ENCODE measurements at regions not wholly inside any gene's neighbourhood (a gene's known extent, or its start where the extent isn't known, plus 50 kb on each side); places are given as distances from the start of the nearest gene placed in this dataset.
"Not testable (repeated sequence)": the region's sequence is repeated elsewhere in the genome, so short reads cannot be mapped to it uniquely, and the experiment has no call there.

DNA sequence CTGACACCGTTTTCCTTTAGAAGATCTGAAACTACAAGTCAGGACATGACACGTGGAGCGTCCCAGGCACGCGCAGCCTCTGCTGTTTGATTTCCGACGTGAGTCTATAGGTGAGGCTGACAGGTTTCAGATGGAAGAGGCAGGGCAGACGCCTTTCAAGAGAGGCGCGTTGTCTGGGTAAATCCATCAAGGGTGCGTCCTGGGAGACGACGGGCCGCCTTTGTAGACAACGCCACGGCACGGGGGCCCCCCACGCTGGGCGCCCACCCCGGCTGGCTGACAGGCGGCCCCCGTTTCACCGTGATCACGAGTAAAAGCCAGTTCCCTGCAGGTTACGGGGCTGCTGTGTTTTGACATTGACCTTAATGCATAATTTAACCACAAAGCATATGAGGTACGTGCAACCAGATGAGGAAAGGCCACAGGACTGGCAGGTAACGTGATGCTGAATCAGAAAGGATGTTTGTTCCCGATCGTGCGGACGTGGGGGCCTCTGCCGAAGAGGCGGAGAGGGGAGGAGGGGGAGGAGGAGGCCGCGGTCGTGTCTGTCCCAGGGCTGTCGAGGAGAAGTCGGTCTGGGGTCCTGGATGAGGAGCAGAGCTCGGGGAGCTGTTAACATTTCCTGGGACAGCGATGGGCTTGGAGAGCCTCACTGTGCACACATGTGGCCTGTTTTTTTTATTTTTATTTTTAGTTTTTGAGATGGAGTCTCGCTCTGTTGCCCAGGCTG lies 51.1 kb upstream of the PPP2R3B start:
- H3K36me3 ChIP-seq (ENCODE audit: control insufficient read depth, insufficient read depth, low read length) = no peaks in the 10 kb centered on the region
- no peaks in the 10 kb centered on the region for H3K4me1 ChIP-seq (ENCODE audit: control insufficient read depth, insufficient read depth, low read length)
- WGBS, 2 experiments = 85 to 86% methylated on average over 41 of the region's 41 CpGs
- no peak overlapping the region for H3K27ac ChIP-seq (ENCODE audit: insufficient read depth, low read depth, low read length, poor library complexity, severe bottlenecking)
- no peaks in the 10 kb centered on the region for H3K27me3 ChIP-seq (ENCODE audit: control insufficient read depth, insufficient read depth, low read length, poor library complexity, severe bottlenecking)
- H3K4me3 ChIP-seq (ENCODE audit: insufficient read depth, low read depth, low read length) = no peak overlapping the region
- no peaks in the 10 kb centered on the region for H3K9me3 ChIP-seq (ENCODE audit: control insufficient read depth, low read length)

DNA sequence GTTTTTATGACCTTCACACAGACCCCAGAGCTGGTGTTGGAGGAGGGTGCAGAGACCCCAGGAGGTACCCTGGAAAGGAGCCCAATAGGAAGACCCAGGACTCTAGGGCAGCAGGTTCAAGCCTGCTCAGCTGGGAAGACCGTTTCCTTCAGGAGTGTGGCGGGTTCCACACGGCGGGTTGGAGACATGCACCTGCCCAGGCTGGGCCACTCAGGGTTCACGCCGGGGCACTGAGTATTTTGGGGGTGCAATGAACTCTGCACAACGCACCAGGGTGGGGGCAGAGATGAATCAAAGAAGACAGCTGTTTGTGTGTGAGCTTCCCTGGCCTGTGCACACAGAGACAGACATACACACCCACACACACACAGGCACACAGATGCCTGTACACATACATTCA lies 52.5 kb upstream of the PPP2R3B start:
- no peaks in the 10 kb centered on the region for H3K4me1 ChIP-seq (ENCODE audit: control insufficient read depth, insufficient read depth, low read length)
- no peaks in the 10 kb centered on the region for H3K27me3 ChIP-seq (ENCODE audit: control insufficient read depth, insufficient read depth, low read length, poor library complexity, severe bottlenecking)
- 97 to 99% methylated on average over 7 of the region's 7 CpGs for WGBS, 2 experiments
- no peaks in the 10 kb centered on the region for H3K9me3 ChIP-seq (ENCODE audit: control insufficient read depth, low read length)
- no peak overlapping the region for H3K4me3 ChIP-seq (ENCODE audit: insufficient read depth, low read depth, low read length)
- H3K36me3 ChIP-seq (ENCODE audit: control insufficient read depth, insufficient read depth, low read length) = no peaks in the 10 kb centered on the region
- H3K27ac ChIP-seq (ENCODE audit: insufficient read depth, low read depth, low read length, poor library complexity, severe bottlenecking) = no peak overlapping the region

DNA sequence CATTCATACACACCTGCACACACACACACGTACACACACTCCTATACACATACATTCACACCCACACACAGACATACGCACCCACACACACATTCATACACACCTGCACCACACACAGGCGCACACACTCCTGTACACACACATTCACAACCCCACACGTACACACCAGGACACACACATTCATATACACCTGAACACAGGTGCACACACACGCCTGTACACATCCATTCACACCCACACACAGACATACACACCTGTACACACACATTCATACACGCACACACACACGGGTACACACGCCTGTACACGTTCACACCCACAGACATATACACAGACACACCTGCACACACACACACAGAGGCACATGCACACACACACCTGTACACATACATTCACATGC lies 53.0 kb upstream of the PPP2R3B start:
- Histone ChIP-seq H3K4me3 (ENCODE audit: insufficient read depth, low read depth, low read length) (no peak overlapping the region), H3K4me1 (ENCODE audit: control insufficient read depth, insufficient read depth, low read length) (no peaks in the 10 kb centered on the region), H3K27me3 (ENCODE audit: control insufficient read depth, insufficient read depth, low read length, poor library complexity, severe bottlenecking) (no peaks in the 10 kb centered on the region), H3K9me3 (ENCODE audit: control insufficient read depth, low read length) (no peaks in the 10 kb centered on the region), H3K36me3 (ENCODE audit: control insufficient read depth, insufficient read depth, low read length) (no peaks in the 10 kb centered on the region), H3K27ac (ENCODE audit: insufficient read depth, low read depth, low read length, poor library complexity, severe bottlenecking) (no peak overlapping the region)
- 91 to 92% methylated on average over 9 of the region's 9 CpGs for WGBS, 2 experiments

DNA sequence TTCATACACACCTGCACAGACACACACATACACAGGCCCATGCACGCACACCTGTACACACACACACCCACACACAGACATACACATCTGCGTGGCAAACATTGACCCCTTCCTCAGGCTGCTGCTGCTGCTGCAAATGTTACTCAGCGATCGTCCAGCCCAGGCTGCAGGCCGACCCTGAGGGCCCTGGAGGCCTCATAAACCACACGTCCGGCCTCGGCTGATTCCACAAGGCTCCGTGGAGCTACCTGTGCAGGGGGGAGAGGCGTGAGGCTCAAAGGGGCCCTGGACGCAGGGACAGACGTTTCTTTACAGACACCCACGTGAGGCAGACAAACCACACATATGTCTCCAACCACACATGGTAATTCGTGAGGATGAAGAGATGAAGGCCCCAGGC lies 53.9 kb upstream of the PPP2R3B start:
- H3K4me3 ChIP-seq (ENCODE audit: insufficient read depth, low read depth, low read length) = no peak overlapping the region
- H3K27ac ChIP-seq (ENCODE audit: insufficient read depth, low read depth, low read length, poor library complexity, severe bottlenecking) = no peak overlapping the region
- H3K9me3 ChIP-seq (ENCODE audit: control insufficient read depth, low read length) = no peaks in the 10 kb centered on the region
- peaks cover 2% of the 10 kb centered on the region for H3K4me1 ChIP-seq (ENCODE audit: control insufficient read depth, insufficient read depth, low read length)
- WGBS, 2 experiments = 94 to 95% methylated on average over 14 of the region's 14 CpGs
- no peaks in the 10 kb centered on the region for H3K27me3 ChIP-seq (ENCODE audit: control insufficient read depth, insufficient read depth, low read length, poor library complexity, severe bottlenecking)
- no peaks in the 10 kb centered on the region for H3K36me3 ChIP-seq (ENCODE audit: control insufficient read depth, insufficient read depth, low read length)

DNA sequence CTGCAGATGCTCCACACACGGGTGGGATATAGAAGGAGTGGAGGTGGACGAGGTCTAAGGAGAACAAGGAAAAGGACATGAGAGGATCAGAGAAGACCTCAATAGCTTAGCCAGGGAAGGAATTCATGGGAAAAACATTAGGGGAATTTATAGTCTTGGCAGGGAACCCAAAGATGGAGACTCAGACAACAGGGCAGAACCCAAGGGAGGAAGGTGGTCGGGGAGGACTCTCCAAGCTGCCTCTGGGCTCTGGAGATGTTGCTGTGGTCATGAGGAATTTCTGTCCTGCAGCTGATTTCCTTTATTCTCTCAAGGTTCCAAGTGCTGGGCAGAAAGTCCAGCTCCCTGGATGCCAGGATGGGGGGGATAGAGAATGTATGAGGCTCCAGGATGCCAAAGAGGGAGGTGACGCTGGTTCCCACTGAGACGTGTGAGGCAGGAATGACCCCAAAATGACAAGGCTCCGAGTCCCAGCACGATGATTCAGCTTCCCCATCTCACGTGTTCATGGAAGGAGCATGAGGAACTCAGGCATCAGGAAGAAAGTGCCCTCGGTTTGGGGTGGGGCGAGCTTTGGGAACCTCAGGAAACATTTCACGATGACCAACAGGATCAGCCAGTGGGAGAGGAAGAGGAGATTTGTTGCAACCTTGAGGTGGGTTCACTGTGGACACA lies 57.0 kb upstream of the PPP2R3B start:
- Histone ChIP-seq H3K9me3 (ENCODE audit: control insufficient read depth, low read length) (no peaks in the 10 kb centered on the region), H3K27me3 (ENCODE audit: control insufficient read depth, insufficient read depth, low read length, poor library complexity, severe bottlenecking) (no peaks in the 10 kb centered on the region), H3K27ac (ENCODE audit: insufficient read depth, low read depth, low read length, poor library complexity, severe bottlenecking) (no peak overlapping the region), H3K4me3 (ENCODE audit: insufficient read depth, low read depth, low read length) (no peak overlapping the region), H3K36me3 (ENCODE audit: control insufficient read depth, insufficient read depth, low read length) (no peaks in the 10 kb centered on the region), H3K4me1 (ENCODE audit: control insufficient read depth, insufficient read depth, low read length) (peaks cover 10% of the 10 kb centered on the region)
- WGBS, 2 experiments = 84% methylated on average over 11 of the region's 11 CpGs

DNA sequence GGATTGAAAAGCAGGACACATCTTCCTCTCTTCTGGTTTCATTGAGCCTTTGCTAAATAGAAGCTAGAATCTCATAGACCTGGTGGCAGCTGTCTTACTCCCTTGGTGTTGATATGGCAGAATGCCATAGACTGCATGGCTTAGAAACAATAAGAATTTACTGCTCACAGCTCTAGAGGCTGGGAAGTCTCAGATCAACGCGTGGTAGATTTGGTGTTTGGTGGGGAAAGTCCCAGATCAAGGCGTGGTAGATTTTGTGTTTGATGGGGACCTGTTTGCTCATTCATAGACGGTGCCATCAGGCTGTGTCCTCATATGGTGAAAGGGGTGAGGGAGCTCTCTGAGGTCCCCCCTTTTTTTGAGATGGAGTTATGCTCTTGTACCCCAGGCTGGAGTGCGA lies 57.6 kb upstream of the PPP2R3B start:
- 94 to 95% methylated on average over 5 of the region's 5 CpGs for WGBS, 2 experiments
- Histone ChIP-seq H3K27me3 (ENCODE audit: control insufficient read depth, insufficient read depth, low read length, poor library complexity, severe bottlenecking) (no peaks in the 10 kb centered on the region), H3K4me3 (ENCODE audit: insufficient read depth, low read depth, low read length) (no peak overlapping the region), H3K27ac (ENCODE audit: insufficient read depth, low read depth, low read length, poor library complexity, severe bottlenecking) (no peak overlapping the region), H3K9me3 (ENCODE audit: control insufficient read depth, low read length) (no peaks in the 10 kb centered on the region), H3K4me1 (ENCODE audit: control insufficient read depth, insufficient read depth, low read length) (peaks cover 10% of the 10 kb centered on the region), H3K36me3 (ENCODE audit: control insufficient read depth, insufficient read depth, low read length) (no peaks in the 10 kb centered on the region)

DNA sequence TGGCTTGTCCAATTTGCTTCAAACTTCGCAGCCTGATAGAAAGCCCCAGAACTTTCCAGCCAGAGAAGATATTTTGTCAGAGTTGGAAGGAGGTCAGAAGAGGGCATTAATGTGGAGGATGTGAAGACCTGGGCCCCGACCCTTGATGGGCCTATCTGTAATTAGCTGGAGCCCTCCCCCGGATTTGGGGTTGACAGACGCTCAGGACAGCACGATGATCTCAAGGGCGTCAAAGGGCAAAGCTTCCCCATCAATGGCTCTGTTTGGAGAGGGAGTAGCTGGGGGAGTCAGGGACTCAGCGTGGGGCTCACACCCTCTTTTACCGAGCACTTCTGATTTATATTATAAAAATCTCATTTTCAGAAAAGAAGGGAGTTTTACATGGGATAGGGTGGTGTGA lies 59.0 kb upstream of the PPP2R3B start:
- Histone ChIP-seq H3K36me3 (ENCODE audit: control insufficient read depth, insufficient read depth, low read length) (no peaks in the 10 kb centered on the region), H3K4me3 (ENCODE audit: insufficient read depth, low read depth, low read length) (no peak overlapping the region), H3K27me3 (ENCODE audit: control insufficient read depth, insufficient read depth, low read length, poor library complexity, severe bottlenecking) (no peaks in the 10 kb centered on the region), H3K4me1 (ENCODE audit: control insufficient read depth, insufficient read depth, low read length) (peaks cover 10% of the 10 kb centered on the region), H3K9me3 (ENCODE audit: control insufficient read depth, low read length) (no peaks in the 10 kb centered on the region), H3K27ac (ENCODE audit: insufficient read depth, low read depth, low read length, poor library complexity, severe bottlenecking) (no peak overlapping the region)
- WGBS, 2 experiments = 18 to 19% methylated on average over 6 of the region's 8 CpGs

DNA sequence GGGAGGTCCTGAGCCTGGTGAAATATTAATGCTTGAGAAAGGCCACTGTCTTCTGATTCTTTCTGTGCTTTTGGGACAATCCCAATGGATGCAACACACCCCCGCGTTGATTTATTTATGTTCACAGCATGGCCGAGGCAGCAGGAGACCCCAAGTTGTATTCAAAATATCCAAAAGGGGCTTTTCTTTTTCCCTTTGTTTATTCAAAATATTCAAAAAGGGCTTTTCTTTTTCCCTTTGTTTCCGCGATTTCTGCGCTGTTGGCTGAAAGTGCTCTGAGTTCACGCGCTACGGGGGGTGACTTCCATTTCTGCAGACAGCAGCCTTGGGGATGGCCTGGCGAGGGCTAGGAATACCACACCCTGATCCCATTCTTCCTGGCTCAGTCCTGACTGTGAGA lies 59.5 kb upstream of the PPP2R3B start:
- no peaks in the 10 kb centered on the region for H3K9me3 ChIP-seq (ENCODE audit: control insufficient read depth, low read length)
- H3K27me3 ChIP-seq (ENCODE audit: control insufficient read depth, insufficient read depth, low read length, poor library complexity, severe bottlenecking) = no peaks in the 10 kb centered on the region
- 0 to 1% methylated on average over 10 of the region's 10 CpGs for WGBS, 2 experiments
- no peak overlapping the region for H3K27ac ChIP-seq (ENCODE audit: insufficient read depth, low read depth, low read length, poor library complexity, severe bottlenecking)
- peaks cover 10% of the 10 kb centered on the region for H3K4me1 ChIP-seq (ENCODE audit: control insufficient read depth, insufficient read depth, low read length)
- H3K36me3 ChIP-seq (ENCODE audit: control insufficient read depth, insufficient read depth, low read length) = no peaks in the 10 kb centered on the region
- H3K4me3 ChIP-seq (ENCODE audit: insufficient read depth, low read depth, low read length) = no peak overlapping the region

DNA sequence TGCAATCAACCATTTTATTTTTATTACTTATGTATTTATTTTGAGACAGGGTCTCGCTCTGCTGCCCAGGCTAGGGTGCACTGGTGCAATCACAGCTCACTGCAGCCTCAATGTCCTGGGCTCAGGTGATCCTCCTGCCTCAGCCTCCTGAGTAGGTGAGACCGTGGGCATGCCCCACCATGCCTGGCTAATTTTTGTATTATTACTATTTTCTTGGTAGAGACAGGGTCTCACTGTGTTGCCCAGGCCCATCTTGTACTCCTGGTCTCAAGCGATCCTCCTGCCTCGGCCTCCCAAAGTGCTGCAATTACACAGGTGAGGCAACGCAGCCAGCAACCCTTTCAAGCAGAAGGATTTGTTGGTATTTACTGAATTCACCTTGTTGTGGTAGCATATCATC lies 60.3 kb upstream of the PPP2R3B start:
- Histone ChIP-seq H3K36me3 (ENCODE audit: control insufficient read depth, insufficient read depth, low read length) (no peaks in the 10 kb centered on the region), H3K4me3 (ENCODE audit: insufficient read depth, low read depth, low read length) (no peak overlapping the region), H3K9me3 (ENCODE audit: control insufficient read depth, low read length) (no peaks in the 10 kb centered on the region), H3K4me1 (ENCODE audit: control insufficient read depth, insufficient read depth, low read length) (peaks cover 10% of the 10 kb centered on the region), H3K27ac (ENCODE audit: insufficient read depth, low read depth, low read length, poor library complexity, severe bottlenecking) (no peak overlapping the region), H3K27me3 (ENCODE audit: control insufficient read depth, insufficient read depth, low read length, poor library complexity, severe bottlenecking) (no peaks in the 10 kb centered on the region)
- WGBS, 2 experiments = 77 to 80% methylated on average over 5 of the region's 5 CpGs

DNA sequence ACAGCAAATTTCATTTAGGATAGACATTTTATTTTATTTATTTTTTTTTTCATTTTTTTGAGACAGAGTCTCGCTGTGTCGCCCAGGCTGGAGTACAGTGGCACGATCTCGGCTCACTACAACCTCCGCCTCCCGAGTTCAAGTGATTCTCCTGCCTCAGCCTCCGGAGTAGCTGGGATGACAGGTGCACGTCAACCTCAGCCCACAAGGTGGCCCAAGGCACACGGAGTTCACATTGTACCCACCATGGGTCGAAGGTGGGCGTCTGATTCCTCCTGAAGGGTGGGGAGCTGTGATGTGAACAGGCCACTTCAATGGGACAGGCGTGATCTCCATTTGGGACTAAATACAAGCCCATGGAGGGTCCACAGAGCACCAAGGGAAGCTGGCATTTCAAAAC lies 65.0 kb upstream of the PPP2R3B start:
- 61% methylated on average over 12 of the region's 12 CpGs for WGBS, 2 experiments

More for the DNA sequence above, 65.0 kb upstream of the PPP2R3B start:
- H3K36me3 ChIP-seq (ENCODE audit: control insufficient read depth, insufficient read depth, low read length); H3K27me3 ChIP-seq (ENCODE audit: control insufficient read depth, insufficient read depth, low read length, poor library complexity, severe bottlenecking); H3K4me3 ChIP-seq (ENCODE audit: insufficient read depth, low read depth, low read length); H3K27ac ChIP-seq (ENCODE audit: insufficient read depth, low read depth, low read length, poor library complexity, severe bottlenecking); H3K4me1 ChIP-seq (ENCODE audit: control insufficient read depth, insufficient read depth, low read length); H3K9me3 ChIP-seq (ENCODE audit: control insufficient read depth, low read length): not testable (repeated sequence)

All from ectodermal cell (in vitro differentiated cells).